ENCODE measurements at regions not wholly inside any gene's neighbourhood (a gene's known extent, or its start where the extent isn't known, plus 50 kb on each side); places are given as distances from the start of the nearest gene placed in this dataset.

DNA sequence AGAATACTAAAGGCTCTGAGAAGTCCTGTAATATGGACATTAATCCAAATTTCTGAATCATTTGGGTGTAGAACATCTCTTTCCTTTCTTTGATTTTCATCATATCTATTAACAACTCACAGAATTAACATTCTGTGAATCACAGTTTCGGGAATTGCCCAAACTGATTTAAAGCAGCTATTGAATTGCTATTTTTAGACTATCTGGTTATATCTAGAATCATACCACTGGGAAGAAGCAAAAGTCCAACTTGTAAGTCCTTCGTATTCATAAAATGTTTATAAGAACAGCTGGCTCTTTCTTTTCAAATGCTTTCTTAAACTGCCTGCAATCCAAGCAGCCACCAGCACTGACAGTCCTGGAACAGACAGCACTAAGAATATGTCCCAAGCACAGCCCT lies 733.0 kb downstream of the NTRK3 start:
- TF ChIP-seq, protein P1, sequence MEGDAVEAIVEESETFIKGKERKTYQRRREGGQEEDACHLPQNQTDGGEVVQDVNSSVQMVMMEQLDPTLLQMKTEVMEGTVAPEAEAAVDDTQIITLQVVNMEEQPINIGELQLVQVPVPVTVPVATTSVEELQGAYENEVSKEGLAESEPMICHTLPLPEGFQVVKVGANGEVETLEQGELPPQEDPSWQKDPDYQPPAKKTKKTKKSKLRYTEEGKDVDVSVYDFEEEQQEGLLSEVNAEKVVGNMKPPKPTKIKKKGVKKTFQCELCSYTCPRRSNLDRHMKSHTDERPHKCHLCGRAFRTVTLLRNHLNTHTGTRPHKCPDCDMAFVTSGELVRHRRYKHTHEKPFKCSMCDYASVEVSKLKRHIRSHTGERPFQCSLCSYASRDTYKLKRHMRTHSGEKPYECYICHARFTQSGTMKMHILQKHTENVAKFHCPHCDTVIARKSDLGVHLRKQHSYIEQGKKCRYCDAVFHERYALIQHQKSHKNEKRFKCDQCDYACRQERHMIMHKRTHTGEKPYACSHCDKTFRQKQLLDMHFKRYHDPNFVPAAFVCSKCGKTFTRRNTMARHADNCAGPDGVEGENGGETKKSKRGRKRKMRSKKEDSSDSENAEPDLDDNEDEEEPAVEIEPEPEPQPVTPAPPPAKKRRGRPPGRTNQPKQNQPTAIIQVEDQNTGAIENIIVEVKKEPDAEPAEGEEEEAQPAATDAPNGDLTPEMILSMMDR (conservative IDR thresholded peaks at IDR 0.05; ENCODE audit: low read depth, low read length) = no peak
- no peak for DNase-seq (ENCODE audit: low read depth)
- no peak overlapping the region for H3K4me3 ChIP-seq (ENCODE audit: low read depth, low read length)

DNA sequence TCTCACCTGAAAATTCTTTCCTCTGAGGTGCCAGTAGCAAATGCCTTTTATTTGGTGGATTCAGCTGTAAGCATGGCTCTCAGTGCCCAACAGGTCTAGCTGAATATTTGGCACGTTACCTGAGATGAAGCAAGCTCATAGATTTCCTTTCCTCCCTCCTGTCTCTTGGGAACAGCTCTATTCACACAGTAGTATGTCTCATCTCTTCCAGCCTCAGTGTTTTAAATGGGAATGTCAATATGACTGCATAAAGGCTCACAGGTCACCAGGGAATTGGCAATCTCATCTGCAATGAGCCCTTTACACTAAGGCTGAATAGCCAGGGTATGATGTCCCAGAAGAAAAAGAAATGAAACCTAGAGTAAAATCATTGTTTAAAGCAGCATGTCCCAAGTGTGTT lies 733.5 kb downstream of the NTRK3 start:
- H3K4me3 ChIP-seq (ENCODE audit: low read depth, low read length) = no peak overlapping the region
- no peak for DNase-seq (ENCODE audit: low read depth)
- TF ChIP-seq, protein P1 (conservative IDR thresholded peaks at IDR 0.05; ENCODE audit: low read depth, low read length) = no peak

GRCh38 chr15:87518957-87519356 lies 737.6 kb downstream of the NTRK3 start:
- DNase-seq (ENCODE audit: low read depth) = no peak
- H3K4me3 ChIP-seq (ENCODE audit: low read depth, low read length) = no peak overlapping the region
- TF ChIP-seq, protein P1 (conservative IDR thresholded peaks at IDR 0.05; ENCODE audit: low read depth, low read length) = no peak

DNA sequence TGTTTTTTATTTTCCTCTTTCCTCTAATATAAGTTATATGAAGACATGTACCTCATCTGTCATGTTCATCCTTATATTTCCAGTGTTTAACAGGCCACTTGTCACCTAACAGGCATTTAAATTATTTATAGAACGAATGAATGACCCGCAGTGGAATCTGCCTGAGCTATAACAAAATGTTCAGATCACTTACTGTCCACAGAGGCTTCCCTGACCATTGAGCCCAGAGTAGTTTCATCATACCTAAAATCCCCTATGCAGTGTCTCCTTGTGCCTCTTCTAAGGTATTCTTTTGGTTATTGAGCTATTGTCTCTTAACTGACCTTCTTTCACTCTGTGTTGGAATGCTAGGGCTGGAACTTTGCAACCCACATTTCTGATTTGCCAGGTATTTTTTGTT lies 748.5 kb downstream of the NTRK3 start:
- TF ChIP-seq, protein P1 (conservative IDR thresholded peaks at IDR 0.05; ENCODE audit: low read depth, low read length) = no peak
- no peak for DNase-seq (ENCODE audit: low read depth)
- H3K4me3 ChIP-seq (ENCODE audit: low read depth, low read length) = no peak overlapping the region

GRCh38 chr15:87502173-87502572 lies 754.4 kb downstream of the NTRK3 start:
- no peak overlapping the region for H3K4me3 ChIP-seq (ENCODE audit: low read depth, low read length)
- no peak for DNase-seq (ENCODE audit: low read depth)
- TF ChIP-seq, protein P1 (conservative IDR thresholded peaks at IDR 0.05; ENCODE audit: low read depth, low read length) = no peak

- H3K4me3 ChIP-seq (ENCODE audit: low read depth, low read length) = no peak overlapping the region
- DNase-seq (ENCODE audit: low read depth) = no peak
These were observed 756.3 kb downstream of the NTRK3 start for GRCh38 chr15:87500240-87500639.

DNA sequence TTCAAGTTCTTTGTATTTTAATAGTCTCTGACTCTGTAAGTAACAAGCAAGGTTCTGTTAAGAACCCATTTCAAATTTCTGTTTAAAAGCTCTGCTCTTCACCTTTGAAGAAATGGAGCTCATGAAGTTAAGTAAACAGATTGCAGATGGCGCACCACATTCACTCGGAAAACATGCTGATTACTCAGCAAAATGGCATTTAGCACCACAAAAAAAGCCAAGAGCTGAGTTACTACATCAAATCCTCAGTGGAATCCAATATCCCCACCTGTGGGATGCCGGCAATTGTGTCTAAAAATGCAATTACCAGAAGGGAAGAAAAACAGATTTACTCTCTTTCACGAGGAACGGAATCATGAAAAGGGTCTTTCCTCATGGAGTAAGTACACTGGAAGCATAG lies 758.0 kb downstream of the NTRK3 start:
- TF ChIP-seq, protein P1 (conservative IDR thresholded peaks at IDR 0.05; ENCODE audit: low read depth, low read length) = no peak
- H3K4me3 ChIP-seq (ENCODE audit: low read depth, low read length) = no peak overlapping the region
- DNase-seq (ENCODE audit: low read depth) = peak; percentile 77

More at GRCh38 chr15:87500240-87500639, 756.3 kb downstream of the NTRK3 start:
- TF ChIP-seq, protein P1 (conservative IDR thresholded peaks at IDR 0.05; ENCODE audit: low read depth, low read length) = no peak

Measured in choroid plexus epithelial cell (primary cell).